ENCODE measurements at regions not wholly inside any gene's neighbourhood (a gene's known extent, or its start where the extent isn't known, plus 50 kb on each side); places are given as distances from the start of the nearest gene placed in this dataset.

- DNase-seq, result no peak
These were observed 55.9 kb upstream of the HAAO start for GRCh38 chr2:42848265-42848664.

DNA sequence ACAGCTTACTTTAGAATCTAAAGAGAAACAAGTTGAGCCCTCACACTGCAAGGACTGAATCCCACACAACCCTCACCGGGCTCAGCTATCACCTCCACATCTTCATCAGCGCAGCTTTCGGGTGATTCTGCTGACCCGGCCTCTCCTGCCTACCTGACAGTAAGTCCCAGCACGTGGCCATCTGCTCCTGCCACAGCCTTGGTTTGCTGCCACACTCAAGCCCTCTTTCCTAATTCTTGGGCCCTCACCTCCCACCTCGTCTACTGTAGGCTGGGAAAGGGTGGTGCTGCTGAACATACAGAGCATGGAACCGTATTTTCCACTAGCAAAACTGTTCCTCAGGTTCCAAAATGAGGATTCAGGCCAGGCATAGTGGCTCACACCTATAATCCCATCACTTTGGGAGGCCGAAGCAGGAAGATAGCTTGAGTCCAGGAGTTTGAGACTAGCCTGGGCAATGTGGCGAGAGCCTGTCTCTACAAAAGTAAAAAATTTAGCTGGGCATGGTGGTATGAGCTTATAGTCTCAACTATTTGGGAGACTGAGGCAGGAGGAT is 55.3 kb upstream of the HAAO start:
- no peak for DNase-seq

DNA sequence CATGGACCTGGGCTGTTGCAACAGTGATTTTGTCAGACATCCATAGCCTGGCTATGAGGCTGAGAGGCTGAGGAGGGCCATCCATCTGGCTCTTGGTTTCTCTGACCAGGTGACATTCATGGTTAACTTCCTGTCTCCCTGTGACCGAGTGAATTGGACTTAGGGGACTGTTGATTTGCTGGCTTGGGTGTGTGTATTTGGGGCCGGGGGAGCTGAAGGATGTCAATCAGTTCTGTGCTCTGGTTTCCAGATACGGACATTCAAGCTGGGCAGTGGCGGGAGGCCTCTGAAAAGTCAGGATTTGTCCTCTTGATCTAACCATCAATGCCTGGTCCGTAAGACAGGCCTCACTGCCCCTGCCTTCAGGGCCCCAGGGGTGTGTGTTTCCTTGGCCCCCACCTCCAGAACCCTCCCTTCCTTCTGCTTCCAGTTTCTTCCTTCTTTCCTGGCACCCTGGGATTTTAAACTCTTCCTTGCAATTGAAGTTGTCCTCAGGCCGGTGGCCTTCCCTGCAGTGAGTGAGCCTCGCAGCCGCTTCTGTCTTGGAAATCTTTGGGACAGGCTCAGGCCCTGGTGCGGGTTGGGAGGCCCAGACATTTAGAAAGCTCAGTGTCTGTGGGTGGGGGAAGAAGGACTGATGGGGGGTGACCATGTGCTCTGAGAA is 54.7 kb upstream of the HAAO start:
- no peak for DNase-seq

- no peak for DNase-seq
These were observed 53.6 kb upstream of the HAAO start for GRCh38 chr2:42846026-42846425.

- no peak for DNase-seq
These were observed 52.8 kb upstream of the HAAO start for GRCh38 chr2:42844901-42845821.

GRCh38 chr2:42844366-42844765 is 52.0 kb upstream of the HAAO start:
- no peak for DNase-seq

- no peak for DNase-seq
These were observed 51.2 kb upstream of the HAAO start for GRCh38 chr2:42843611-42844010.

DNA sequence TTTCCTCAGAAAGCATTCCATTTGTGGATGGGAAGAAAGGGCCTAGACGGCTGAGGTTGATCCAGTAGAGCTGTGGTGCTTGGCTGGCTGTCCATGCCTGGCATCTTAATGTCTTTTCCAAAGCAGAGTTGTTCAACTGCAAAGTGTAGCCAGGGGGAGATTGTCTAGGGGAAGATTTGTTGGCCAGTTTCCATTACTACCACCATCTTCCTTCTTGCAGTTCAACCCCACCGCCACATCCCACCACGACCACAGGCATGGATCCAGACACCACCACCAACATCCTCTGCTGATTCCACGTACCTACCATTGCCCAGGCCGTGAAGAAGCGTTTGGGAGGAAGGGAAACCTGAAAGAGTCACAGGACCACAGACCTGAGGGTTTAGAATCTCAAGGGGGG is 50.7 kb upstream of the HAAO start:
- no peak for DNase-seq

DNA sequence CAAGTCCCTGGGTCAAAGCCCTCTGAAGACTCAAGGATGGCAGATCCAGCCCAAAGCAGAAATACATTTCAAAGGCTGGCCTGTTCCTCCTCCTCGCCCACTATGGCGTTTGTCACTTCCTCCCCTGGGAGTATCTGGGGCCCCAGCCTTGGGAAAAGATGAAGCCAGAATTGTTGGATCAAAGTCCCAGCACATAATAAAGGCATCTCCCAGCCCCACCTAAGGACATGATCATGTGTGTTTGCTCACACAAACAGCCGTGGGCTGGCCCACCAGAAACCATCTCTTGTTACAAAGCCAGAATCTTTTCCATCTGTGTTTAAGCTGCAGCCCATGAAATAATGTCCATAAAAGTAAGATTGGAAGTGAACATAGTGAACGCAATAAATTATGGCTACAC is 50.1 kb upstream of the HAAO start:
- DNase-seq, result no peak

Data from SIG-M5 (cell line).